Fibroblast of pulmonary artery (primary cell): ENCODE measurements at regions not wholly inside any gene's neighbourhood (a gene's known extent, or its start where the extent isn't known, plus 50 kb on each side); places are given as distances from the start of the nearest gene placed in this dataset.
A peak's percentile ranks its signal among the peaks of the same experiment; 100 is the strongest.
"Not testable (repeated sequence)": the region's sequence is repeated elsewhere in the genome, so short reads cannot be mapped to it uniquely, and the experiment has no call there.

Experiments used
- DNase-seq: peaks from one replicate; pipeline ENCODE4 v3.0.0-alpha.2; 2010; ENCODE audit warnings: low read depth
- H3K4me3 ChIP-seq: replicated peaks from 2 replicates; pipeline ENCODE4 v1.5.1; 2011; ENCODE audit warnings: low read depth, mild to moderate bottlenecking, control low read depth, low read length, moderate library complexity
- CTCF ChIP-seq: IDR thresholded peaks from 2 replicates; pipeline ENCODE4 v1.5.1; 2011; ENCODE audit warnings: mild to moderate bottlenecking, control low read depth, low read length, inconsistent platforms; ENCODE audit errors: missing control alignments

- no peak overlapping the region for H3K4me3 ChIP-seq
- no peak for TF ChIP-seq CTCF
- DNase-seq: peak; percentile 29
Measured at GRCh38 chr12:25416516-25416915, 136.6 kb downstream of the LMNTD1 start.

DNA sequence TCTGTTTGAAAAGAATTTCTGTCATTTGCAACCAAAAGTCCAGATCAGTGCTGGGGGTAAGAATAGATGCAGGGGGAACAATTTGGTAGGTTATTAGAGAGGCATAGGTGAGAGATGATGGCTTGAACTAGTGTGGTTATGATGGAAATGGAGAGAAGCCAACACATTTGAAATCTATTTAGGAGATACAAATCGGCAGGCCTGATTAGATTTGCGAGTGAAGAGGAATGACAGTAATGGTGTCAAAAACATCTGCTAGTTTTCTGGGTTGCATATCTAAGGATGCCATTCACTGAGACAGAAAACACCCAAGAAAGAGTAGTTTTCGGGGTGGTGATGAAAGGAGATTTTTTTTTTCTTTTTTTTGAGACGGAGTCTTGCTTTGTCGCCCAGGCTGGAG, 138.1 kb downstream of the LMNTD1 start:
- TF ChIP-seq CTCF: no peak
- DNase-seq: no peak
- H3K4me3 ChIP-seq: no peak overlapping the region

DNA sequence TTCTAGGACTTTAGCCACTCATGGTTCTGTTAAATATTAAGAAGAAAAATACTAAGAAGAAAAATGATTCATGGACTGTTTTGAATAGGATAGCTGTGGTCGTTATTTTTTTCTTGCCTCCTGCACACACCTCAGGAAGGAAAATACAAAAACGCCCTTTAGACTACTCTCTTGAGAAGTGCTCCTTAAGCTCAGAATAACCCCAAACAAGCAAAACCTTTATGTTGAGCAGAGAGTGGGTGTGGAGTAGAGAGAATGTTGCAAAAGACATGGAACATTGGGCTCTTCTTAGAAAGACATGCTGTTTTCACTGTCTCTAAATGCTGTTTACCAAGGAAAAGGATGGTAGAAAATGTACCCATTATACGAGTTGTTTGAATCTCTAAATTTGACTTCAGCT, 140.3 kb downstream of the LMNTD1 start:
- no peak for TF ChIP-seq CTCF
- no peak overlapping the region for H3K4me3 ChIP-seq
- no peak for DNase-seq

DNA sequence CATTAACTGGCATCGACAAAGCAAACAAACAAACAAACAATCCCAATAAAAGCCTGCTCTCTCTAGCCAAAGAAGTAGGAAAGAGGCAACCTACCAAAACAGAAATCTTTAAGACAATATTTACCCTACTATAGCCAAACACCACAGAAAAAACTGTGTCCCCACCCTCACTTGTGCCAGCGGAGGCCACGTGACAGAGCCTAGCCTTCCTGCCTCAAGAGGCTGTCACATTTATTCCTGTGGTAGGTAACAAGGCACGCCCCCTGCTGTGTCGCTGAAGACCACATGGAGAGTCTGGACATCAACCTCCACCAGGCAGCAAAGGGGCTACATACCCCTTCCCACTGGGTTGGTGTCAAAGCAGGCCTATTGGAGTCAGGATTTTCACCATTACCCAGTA, 148.1 kb downstream of the LMNTD1 start:
- no peak for DNase-seq
- TF ChIP-seq CTCF: no peak
- no peak overlapping the region for H3K4me3 ChIP-seq

DNA sequence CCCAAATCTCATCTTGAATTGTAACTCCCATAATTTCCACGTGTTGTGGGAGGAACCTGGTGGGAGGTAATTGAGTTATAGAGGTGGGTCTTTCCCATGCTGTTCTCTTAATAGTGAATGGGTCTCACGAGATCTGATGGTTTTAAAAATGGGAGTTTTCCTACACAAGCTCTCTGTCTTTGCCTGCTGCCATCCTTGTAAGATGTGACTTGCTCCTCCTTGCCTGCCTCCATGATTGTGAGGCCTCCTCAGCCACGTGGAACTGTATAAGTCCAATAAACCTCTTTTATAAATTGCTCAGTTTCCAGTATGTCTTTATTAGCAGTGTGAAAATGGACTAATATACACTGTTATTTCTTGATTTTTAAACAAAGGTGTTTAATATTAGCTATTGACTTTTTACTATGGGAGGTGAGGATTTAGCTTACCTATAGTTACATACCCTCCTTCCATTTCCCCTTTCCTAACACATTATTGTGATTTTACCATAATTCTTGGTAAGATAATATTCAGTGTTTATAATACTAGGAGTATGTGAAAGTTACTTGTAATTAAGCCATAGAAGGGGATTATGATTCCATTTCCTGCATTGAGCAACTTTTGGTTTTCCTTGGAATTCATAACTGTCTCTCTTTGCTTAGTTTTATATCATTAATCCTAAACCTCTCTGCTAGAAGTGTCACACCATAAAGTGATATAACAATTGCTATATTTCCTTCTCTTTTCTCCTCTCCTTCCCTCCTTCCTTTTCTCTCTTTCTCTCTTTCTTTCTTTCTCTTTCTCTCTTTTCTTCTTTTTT, 151.0 kb upstream of the KRAS start:
- H3K4me3 ChIP-seq: no peak overlapping the region
- DNase-seq: no peak
- no peak for TF ChIP-seq CTCF

GRCh38 chr12:25397001-25397400, 146.3 kb upstream of the KRAS start:
- H3K4me3 ChIP-seq: no peak overlapping the region
- DNase-seq: no peak
- no peak for TF ChIP-seq CTCF

DNA sequence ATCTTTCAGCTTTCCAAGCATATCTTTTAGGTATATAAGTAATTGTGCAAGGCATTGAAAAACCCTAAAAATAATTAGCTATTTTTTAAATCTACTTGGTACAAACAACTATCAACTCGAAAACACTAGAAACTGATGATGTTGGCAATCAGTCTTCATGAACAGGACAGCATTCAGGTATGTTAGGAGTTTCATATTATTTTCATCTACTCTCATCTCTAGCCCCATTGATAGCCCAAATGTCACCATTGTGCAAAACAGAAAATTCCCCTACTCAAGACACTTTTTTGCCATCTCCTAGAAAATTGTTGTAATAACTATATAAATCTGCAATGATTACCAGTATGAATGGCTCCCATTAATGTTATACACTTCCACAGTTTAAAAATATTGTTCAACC, 144.5 kb upstream of the KRAS start:
- no peak for DNase-seq
- H3K4me3 ChIP-seq: no peak overlapping the region
- no peak for TF ChIP-seq CTCF

DNA sequence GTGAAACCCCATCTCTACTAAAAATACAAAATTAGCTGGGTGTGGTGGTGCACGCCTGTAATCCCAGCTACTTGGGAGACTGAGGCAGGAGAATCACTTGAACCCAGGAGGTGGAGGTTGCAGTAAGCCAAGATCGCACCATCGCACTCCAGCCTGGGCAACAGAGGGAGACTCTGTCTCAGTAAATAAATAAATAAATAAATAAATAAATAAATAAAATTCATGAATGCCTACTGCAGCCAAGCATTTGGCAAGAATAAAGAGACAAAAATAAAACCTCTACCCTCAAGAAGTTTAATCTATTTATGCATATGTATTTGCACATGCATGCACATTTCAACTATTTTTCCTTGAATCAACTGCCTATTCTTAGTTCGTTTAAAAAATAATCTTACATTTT, 144.0 kb upstream of the KRAS start:
- not testable (repeated sequence) for DNase-seq, H3K4me3 ChIP-seq
